Activated CD8-positive, alpha-beta memory T cell treated with anti-CD3 and anti-CD28 coated beads, Interleukin-2, amount 10 ng/mL, durations not matched to agents 7 days and 5 days (primary cell): ENCODE measurements at regions not wholly inside any gene's neighbourhood (a gene's known extent, or its start where the extent isn't known, plus 50 kb on each side); places are given as distances from the start of the nearest gene placed in this dataset.

ENCODE experiments used
- ATAC-seq: fragments of 150-1000 bp; cut with Tn5 transposase; one replicate; pipeline ENCODE4 v1.10.0; 2021; ENCODE audit warnings: moderate library complexity
- CTCF ChIA-PET: fragments of 350-600 bp; sonication (Branson Sonifier 250); formaldehyde crosslinking; loops from one replicate; lab custom pipeline; 2021; ENCODE audit warnings: antibody characterized with exemption; lab: Charles Lee
- DNase-seq: peaks from one replicate; pipeline ENCODE4 v3.0.0-alpha.2; 2020
- H3K27ac Mint-ChIP-seq: one replicate; pipeline ENCODE4 v1.8.0; 2021; ENCODE audit warnings: mild to moderate bottlenecking, mixed read lengths
- H3K27me3 Mint-ChIP-seq: one replicate; pipeline ENCODE4 v1.8.0; 2021; ENCODE audit warnings: mixed read lengths
- H3K36me3 Mint-ChIP-seq: one replicate; pipeline ENCODE4 v1.8.0; 2021; ENCODE audit warnings: mild to moderate bottlenecking, mixed read lengths
- H3K4me1 Mint-ChIP-seq: one replicate; pipeline ENCODE4 v1.8.0; 2021; ENCODE audit warnings: mixed read lengths
- H3K4me3 Mint-ChIP-seq: one replicate; pipeline ENCODE4 v1.8.0; 2021; ENCODE audit warnings: mild to moderate bottlenecking, moderate library complexity, mixed read lengths
- H3K9me3 Mint-ChIP-seq: one replicate; pipeline ENCODE4 v1.8.0; 2022; ENCODE audit warnings: low read depth, mixed read lengths

DNA sequence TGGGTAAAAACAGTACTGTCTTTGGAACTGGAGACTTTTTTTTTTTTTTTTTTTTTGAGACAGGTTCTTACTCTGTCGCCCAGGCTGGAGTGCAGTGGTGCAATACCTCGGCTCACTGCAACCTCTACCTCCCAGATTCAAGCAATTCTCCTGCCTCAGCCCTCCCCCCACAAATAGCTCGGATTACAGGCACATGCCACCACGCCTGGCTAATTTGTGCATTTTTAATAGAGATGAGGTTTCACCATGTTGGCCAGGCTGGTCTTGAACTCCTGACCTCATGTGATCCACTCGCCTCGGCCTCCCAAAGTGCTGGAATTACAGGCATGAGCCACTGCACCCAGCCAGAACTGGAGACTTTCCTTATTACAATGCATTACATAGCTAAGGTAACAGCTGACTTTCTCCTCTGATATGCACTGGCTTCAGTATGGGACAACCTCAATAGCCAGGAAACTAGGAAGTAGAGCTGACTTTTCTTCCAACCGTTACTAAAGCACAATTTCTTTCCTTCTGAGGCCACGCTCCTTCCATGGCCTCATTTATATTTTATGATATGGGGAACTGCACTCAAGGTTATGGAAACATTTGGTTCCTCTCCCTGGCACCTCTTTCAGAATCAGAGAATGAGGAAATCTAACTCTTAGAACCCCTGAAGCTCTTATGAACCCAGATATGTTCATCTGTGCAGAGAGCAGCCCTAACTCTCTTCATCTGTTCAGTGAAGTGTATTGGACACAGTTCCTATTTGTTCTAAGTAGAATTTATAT is 53.5 kb upstream of the FAM9B start:
- Mint-ChIP-seq H3K27ac (no peak overlapping the region), H3K4me3 (no peak overlapping the region), H3K36me3 (no peaks in the 10 kb centered on the region), H3K9me3 (no peaks in the 10 kb centered on the region), H3K27me3 (no peaks in the 10 kb centered on the region), H3K4me1 (no peaks in the 10 kb centered on the region)
- CTCF ChIA-PET, result no interaction called here
- DNase-seq (no peak), ATAC-seq (no peak)

DNA sequence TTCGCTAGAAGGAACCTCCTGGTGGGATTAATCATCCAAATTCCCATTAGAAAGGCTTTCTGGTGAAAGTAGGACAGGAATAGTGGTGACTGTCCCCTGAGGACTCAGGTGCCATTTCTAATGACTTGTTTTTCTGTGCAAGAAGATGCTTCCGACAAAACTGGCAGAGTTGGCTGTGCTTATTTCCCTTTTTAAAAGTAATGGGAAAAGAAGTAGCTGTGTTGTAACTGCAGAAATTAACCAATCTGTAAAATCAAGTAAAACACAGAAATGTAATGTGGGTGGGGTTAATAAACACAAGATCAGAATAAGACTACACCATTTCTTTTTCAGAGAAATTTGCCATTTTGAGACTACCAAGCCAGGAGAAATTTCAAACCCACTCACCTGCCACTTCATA is 55.0 kb upstream of the FAM9B start:
- Mint-ChIP-seq H3K4me3 (no peak overlapping the region), H3K9me3 (no peaks in the 10 kb centered on the region), H3K4me1 (no peaks in the 10 kb centered on the region), H3K27ac (no peak overlapping the region), H3K27me3 (no peaks in the 10 kb centered on the region), H3K36me3 (no peaks in the 10 kb centered on the region)
- DNase-seq, result no peak
- CTCF ChIA-PET, result no interaction called here
- ATAC-seq, result no peak

DNA sequence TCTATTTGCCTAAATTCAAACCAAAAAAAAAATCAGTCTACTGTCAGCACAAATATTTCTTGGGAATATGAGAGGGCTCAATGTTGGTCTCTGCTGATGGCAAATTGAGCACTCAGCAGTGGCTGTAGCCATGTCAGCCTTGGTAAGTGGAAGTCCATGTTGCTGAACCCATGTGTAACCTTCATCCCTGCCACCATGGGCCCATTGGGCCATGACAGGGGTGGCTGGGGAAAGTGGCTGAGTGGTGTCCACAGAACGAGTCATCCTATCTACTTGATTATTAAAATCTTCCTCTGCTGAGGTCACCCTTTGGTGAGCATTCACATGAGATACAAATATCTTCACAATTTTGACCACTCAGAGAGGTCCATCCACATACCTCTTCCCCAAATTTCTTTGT is 56.8 kb upstream of the FAM9B start:
- no peak for DNase-seq
- H3K27ac Mint-ChIP-seq, result no peak overlapping the region
- no peaks in the 10 kb centered on the region for H3K4me1 Mint-ChIP-seq
- H3K9me3 Mint-ChIP-seq, result no peaks in the 10 kb centered on the region
- H3K36me3 Mint-ChIP-seq, result no peaks in the 10 kb centered on the region
- ATAC-seq, result no peak
- H3K4me3 Mint-ChIP-seq, result no peak overlapping the region
- CTCF ChIA-PET, result no interaction called here
- peaks cover 2% of the 10 kb centered on the region for H3K27me3 Mint-ChIP-seq

DNA sequence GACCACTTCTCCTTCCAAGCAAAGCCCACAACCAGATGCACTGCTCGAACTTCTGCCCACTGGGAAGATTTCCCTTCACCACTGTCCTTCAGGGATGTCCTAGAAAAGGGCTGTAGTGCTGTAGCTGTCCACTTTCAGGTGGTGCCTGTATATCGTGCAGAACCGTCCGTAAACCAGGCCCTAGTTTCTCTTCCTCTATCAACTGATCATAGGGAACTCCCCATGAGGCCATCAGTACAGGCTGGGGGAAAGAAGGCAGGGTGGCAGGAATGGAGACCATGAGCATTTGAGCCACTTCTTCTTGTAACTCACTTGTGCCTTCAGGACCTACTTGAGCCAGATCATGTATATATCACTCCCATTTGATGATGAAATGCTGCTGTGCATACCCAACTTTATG is 57.3 kb upstream of the FAM9B start:
- DNase-seq (no peak), ATAC-seq (no peak)
- no peak overlapping the region for H3K4me3 Mint-ChIP-seq
- no peaks in the 10 kb centered on the region for H3K36me3 Mint-ChIP-seq
- H3K9me3 Mint-ChIP-seq, result no peaks in the 10 kb centered on the region
- CTCF ChIA-PET, result no interaction called here
- H3K27me3 Mint-ChIP-seq, result peaks cover 2% of the 10 kb centered on the region
- H3K4me1 Mint-ChIP-seq, result no peaks in the 10 kb centered on the region
- no peak overlapping the region for H3K27ac Mint-ChIP-seq

DNA sequence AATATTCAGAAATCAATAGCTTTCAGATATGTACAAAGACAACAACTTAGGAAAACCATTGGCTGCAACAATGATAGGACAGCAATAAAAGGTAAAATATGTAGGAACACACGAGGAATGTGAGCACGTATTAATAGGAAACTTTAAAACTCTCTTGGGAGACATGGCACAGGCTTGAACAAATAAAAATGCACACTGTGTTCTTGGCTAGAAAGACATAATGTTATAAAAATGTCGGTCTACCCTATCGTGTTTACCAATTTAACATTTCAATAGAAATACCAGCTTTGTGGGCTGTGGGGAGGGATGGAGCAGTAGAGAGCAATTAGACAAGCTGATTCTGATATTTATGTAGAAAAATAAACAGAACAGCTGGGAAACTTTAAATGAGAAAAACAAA is 69.0 kb upstream of the FAM9B start:
- CTCF ChIA-PET, result no interaction called here
- Mint-ChIP-seq H3K4me3 (no peak overlapping the region), H3K9me3 (no peaks in the 10 kb centered on the region), H3K27me3 (no peaks in the 10 kb centered on the region), H3K4me1 (no peaks in the 10 kb centered on the region), H3K36me3 (no peaks in the 10 kb centered on the region), H3K27ac (no peak overlapping the region)
- ATAC-seq (no peak), DNase-seq (no peak)

DNA sequence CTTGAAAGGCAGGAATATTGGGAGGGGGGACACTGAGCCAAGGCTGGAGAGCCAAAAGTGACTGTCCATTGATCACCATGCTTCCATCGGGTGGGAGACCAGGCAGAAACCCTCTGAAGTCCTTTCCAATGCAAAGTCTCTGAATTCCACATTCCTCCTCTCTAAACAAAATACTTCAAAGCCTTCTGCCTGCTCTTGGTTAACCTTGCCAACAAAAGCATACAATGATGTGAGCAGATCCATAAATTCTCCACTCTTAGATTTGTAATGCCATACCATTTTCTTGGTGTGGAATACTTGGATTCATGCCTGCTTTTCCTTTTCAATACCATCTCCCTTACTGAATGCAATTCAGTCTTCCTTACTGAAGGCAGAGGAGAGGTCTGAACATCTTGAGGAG is 74.1 kb upstream of the FAM9B start:
- Mint-ChIP-seq H3K9me3 (no peaks in the 10 kb centered on the region), H3K27me3 (no peaks in the 10 kb centered on the region), H3K27ac (no peak overlapping the region), H3K36me3 (no peaks in the 10 kb centered on the region), H3K4me3 (no peak overlapping the region), H3K4me1 (no peaks in the 10 kb centered on the region)
- ATAC-seq (no peak), DNase-seq (no peak)
- CTCF ChIA-PET, result no interaction called here

DNA sequence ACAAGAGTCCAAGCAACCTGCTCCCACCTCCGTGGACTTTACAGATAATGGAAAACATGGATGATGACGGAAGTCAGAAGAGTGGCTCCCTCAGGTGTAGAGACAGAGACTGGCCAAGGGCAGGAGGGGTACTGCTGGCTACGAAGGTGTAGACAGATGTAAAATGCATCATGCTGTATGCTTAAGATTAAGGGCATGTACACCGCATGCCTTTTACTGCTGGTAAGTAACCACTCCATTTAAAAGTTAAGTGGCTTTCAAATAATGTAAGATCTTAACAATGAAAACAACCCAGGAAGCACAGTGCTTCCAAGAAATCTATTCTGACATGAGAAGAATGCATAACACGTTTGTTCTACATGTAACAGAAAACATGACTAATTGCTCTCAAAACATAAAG is 76.9 kb upstream of the FAM9B start:
- Mint-ChIP-seq H3K4me3 (no peak overlapping the region), H3K27me3 (no peaks in the 10 kb centered on the region), H3K36me3 (no peaks in the 10 kb centered on the region), H3K9me3 (no peaks in the 10 kb centered on the region), H3K27ac (no peak overlapping the region), H3K4me1 (peaks cover 2% of the 10 kb centered on the region)
- CTCF ChIA-PET, result no interaction called here
- ATAC-seq (no peak), DNase-seq (no peak)

DNA sequence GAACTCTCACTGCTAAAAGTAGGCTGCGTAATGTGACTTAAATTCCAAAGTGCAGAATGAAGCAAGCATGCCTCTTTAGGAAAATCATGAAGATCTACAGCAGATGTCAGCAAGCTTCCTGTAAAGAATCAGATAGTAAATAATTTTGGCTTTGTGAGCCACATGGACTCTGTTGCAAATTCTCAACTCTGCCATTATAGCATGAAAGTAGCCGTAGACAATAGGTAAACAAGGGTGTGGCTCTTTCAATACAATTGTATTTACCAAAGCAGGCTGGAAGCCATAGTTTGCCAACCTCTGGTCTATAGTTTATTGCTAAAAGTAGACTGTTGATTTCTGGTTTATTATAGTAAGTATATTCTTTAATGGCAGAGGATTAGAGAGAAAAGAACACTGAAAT is 80.3 kb upstream of the FAM9B start:
- Mint-ChIP-seq H3K27ac (no peak overlapping the region), H3K9me3 (no peaks in the 10 kb centered on the region), H3K4me3 (no peak overlapping the region), H3K27me3 (no peaks in the 10 kb centered on the region), H3K36me3 (no peaks in the 10 kb centered on the region), H3K4me1 (peaks cover 2% of the 10 kb centered on the region)
- DNase-seq (no peak), ATAC-seq (no peak)
- CTCF ChIA-PET, result no interaction called here

DNA sequence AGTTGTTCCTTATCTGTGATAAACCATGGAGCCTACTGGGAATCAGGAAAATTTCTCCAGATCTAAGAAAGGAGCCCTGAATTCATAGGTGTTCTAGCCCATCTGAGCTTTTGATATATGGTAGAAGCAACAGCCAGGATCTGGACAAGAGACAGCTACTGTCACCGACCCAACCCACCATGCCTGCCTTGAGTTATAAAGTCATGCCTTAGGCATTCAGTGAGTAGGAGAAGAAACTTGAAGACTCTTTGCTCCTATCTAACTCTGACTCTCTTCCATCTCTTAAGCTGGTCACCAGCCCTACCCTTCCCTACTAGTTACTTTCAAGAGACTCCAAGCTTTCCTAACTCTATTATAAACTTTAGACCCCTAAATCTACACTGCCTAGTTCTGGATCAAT is 83.9 kb upstream of the FAM9B start:
- Mint-ChIP-seq H3K27ac (no peak overlapping the region), H3K27me3 (no peaks in the 10 kb centered on the region), H3K36me3 (peaks cover 1% of the 10 kb centered on the region), H3K4me3 (no peak overlapping the region), H3K4me1 (peaks cover 2% of the 10 kb centered on the region), H3K9me3 (no peaks in the 10 kb centered on the region)
- ATAC-seq (no peak), DNase-seq (no peak)
- CTCF ChIA-PET, result no interaction called here

DNA sequence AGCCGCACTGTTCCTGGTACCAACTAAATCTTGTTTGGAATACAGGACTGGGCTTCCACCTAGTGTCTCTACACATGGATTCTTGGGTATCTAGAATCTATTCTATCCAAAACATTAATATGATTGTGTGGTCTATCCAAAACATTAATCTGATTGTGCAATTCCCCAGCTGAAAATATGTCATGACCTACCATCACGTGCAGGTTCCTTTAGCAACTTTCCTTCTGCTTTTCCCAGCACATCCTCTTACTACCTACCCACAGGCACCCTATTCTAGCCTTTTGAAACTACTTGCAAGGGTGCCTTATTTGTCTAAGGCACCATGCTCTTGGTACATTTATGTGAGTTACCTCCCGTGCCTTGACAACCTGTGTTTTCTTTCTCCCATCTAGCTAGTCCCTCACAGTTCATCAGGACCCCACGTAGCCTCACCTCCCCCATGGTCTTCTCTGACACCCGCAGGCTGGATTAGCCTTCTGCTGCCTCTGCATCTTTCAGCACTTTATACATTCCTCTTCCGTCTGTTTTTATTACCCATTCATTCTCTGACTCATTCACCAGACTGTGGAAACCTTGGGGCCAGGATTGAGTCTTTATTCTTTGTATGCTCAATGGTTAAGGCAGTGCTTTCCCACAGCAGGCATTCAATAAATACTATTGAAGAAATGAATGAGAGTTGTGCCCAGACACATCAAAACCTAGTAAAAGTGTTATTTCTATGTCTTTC is 88.8 kb upstream of the FAM9B start:
- Mint-ChIP-seq H3K27me3 (no peaks in the 10 kb centered on the region), H3K9me3 (no peaks in the 10 kb centered on the region), H3K4me3 (no peak overlapping the region), H3K27ac (no peak overlapping the region), H3K36me3 (peaks cover 1% of the 10 kb centered on the region), H3K4me1 (no peaks in the 10 kb centered on the region)
- DNase-seq (no peak), ATAC-seq (no peak)
- CTCF ChIA-PET, result no interaction called here

DNA sequence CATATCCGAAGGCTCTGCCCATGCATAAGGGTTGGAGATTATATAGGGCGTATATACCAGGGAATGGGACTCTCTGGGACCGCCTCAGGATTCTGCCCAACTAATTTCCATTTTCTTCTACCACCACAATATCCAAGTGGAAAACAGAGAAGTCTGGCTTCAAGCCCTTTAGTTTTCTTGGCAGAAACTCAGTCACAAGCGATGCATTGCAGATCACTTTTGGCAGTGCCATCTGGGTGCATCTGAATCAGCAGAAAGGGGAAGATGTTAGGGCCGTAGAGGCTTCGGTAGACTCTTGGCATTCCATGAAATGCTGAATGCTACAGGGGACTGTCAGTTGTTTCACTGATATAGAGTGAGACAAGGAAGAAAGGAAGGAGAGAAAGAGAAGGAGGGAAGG is 94.1 kb upstream of the FAM9B start:
- peaks cover 3% of the 10 kb centered on the region for H3K36me3 Mint-ChIP-seq
- H3K4me1 Mint-ChIP-seq, result no peaks in the 10 kb centered on the region
- no peak for ATAC-seq
- no peaks in the 10 kb centered on the region for H3K27me3 Mint-ChIP-seq
- H3K9me3 Mint-ChIP-seq, result peaks cover 3% of the 10 kb centered on the region
- CTCF ChIA-PET, result no interaction called here
- no peak overlapping the region for H3K27ac Mint-ChIP-seq
- DNase-seq, result no peak
- H3K4me3 Mint-ChIP-seq, result no peak overlapping the region

DNA sequence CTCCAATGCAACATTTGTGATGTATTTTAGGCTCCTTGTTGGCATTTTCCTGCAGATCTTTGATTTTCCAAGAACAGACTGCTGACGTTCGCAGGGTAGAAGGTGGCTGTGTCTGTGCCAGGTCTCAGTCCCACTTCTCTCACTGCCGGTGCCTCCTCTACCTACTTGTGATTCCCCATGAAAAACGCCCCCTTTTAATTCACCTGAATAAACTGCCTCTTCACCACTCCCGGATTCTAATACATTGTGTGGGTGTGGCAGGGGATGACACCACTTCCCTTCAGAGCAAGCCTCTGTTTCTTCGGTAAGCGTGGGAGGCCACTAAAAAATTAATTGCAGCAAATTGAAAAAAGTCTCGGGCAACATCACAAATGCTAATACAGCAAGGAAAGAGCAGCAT is 96.1 kb upstream of the FAM9B start:
- ATAC-seq (no peak), DNase-seq (no peak)
- no peak overlapping the region for H3K4me3 Mint-ChIP-seq
- H3K27me3 Mint-ChIP-seq, result no peaks in the 10 kb centered on the region
- no peak overlapping the region for H3K27ac Mint-ChIP-seq
- H3K9me3 Mint-ChIP-seq, result peaks cover 3% of the 10 kb centered on the region
- H3K4me1 Mint-ChIP-seq, result no peaks in the 10 kb centered on the region
- peaks cover 3% of the 10 kb centered on the region for H3K36me3 Mint-ChIP-seq
- CTCF ChIA-PET, result no interaction called here

DNA sequence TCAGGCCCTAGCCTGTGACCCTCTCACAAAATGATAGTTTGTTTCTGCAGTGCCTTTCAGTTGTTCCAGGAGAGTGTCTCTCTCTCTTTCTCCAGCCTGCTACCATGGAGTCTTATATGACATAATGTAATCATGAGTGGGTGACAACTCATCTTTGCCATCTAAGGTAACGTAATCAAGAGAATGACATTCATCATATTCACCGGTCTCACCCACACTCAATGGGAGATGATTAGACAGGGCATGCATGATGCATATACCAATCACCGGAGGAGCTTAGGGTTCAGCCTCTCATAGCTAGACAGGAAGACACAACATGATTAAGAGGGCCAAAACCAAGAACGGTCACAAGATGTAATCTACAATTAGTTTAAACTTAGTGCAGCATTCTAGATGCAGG is 97.1 kb upstream of the FAM9B start:
- no peak for ATAC-seq

DNA sequence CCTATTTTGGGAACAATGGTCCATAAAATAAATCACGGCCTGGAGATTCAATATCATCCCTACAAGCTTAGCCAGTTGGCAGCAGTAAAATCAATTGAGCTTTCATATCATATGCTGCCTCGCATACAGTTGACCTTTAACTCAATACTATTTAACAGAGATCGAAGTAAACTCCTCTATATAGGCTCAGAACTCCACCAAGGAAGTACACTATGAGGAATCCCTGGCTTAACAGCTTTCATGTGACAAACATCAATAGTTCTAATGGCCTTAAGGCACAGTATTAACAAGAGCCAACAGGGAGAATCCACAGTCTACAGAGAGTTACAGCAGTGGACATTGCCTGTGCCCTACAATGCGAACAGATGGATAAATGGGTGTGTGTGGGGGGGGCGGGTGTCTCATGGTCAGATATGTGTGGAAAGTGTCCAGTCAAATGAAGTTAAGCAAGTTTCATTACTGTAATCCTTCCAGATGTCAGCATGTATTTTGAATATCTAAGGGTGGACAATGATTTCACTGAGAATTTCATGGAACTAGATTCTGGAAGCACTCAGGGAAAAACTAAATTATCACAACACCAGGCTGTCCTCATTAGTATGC is 98.2 kb upstream of the FAM9B start:
- Mint-ChIP-seq H3K36me3 (peaks cover 3% of the 10 kb centered on the region), H3K4me3 (no peak overlapping the region), H3K4me1 (no peaks in the 10 kb centered on the region), H3K9me3 (peaks cover 3% of the 10 kb centered on the region), H3K27ac (no peak overlapping the region), H3K27me3 (no peaks in the 10 kb centered on the region)
- CTCF ChIA-PET, result no interaction called here
- no peak for DNase-seq
- ATAC-seq, result no peak

More for the DNA sequence above, 97.1 kb upstream of the FAM9B start:
- no peak for DNase-seq
- CTCF ChIA-PET, result no interaction called here
- Mint-ChIP-seq H3K27me3 (no peaks in the 10 kb centered on the region), H3K9me3 (peaks cover 3% of the 10 kb centered on the region), H3K36me3 (peaks cover 3% of the 10 kb centered on the region), H3K4me1 (no peaks in the 10 kb centered on the region), H3K4me3 (no peak overlapping the region), H3K27ac (no peak overlapping the region)
